Panc1 (cell line): ENCODE measurements at regions not wholly inside any gene's neighbourhood (a gene's known extent, or its start where the extent isn't known, plus 50 kb on each side); places are given as distances from the start of the nearest gene placed in this dataset.

Experiments
- ATAC-seq: fragments of 200-7000 bp; cut with Tn5 transposase; 2 replicates; pipeline ENCODE4 v1.9.1; 2020; ENCODE audit warnings: mild to moderate bottlenecking, moderate library complexity
- BruUV-seq: library from RNA; stranded (reverse); fragments of 400-500 nt; replicated peaks from 2 replicates; lab custom pipeline; 2021; lab: Mats Ljungman, UMichigan
- CTCF ChIA-PET: fragments of 300-600 bp; sonication (Branson Sonifier 250); formaldehyde crosslinking; loops from one replicate; lab custom pipeline; 2022; ENCODE audit warnings: antibody characterized with exemption; lab: Charles Lee
- POLR2A ChIA-PET: fragments of 300-600 bp; sonication (Branson Sonifier 250); formaldehyde crosslinking; loops from one replicate; lab custom pipeline; 2022; ENCODE audit warnings: antibody characterized with exemption; lab: Charles Lee
- DNase-seq: peaks from one replicate; pipeline ENCODE4 v3.0.0-alpha.2; 2010; ENCODE audit warnings: low read depth, low spot score
- H3K27ac ChIP-seq: 2 replicates; pipeline ENCODE4 v1.5.1; 2011; ENCODE audit warnings: mild to moderate bottlenecking, low read length, inconsistent platforms
- H3K27me3 ChIP-seq: fragments of 200-500 bp; sonication (Bioruptor generic); 2 replicates; pipeline ENCODE4 v1.6.0; 2014; ENCODE audit warnings: low read length, inconsistent platforms; ENCODE audit not compliant: control insufficient read depth, insufficient read depth
- H3K36me3 ChIP-seq: fragments of 200-500 bp; sonication (Bioruptor generic); 2 replicates; pipeline ENCODE4 v1.5.1; 2014; ENCODE audit warnings: inconsistent platforms, mild to moderate bottlenecking, low read length, moderate library complexity; ENCODE audit not compliant: control insufficient read depth, insufficient read depth
- H3K4me1 ChIP-seq: 2 replicates; pipeline ENCODE4 v1.5.1; 2011; ENCODE audit warnings: inconsistent platforms, mild to moderate bottlenecking, low read length, moderate library complexity; ENCODE audit not compliant: control insufficient read depth, insufficient read depth
- H3K4me3 ChIP-seq, 2 experiments: 2 replicates each; pipeline ENCODE4 v1.5.1; 2011 to 2012; ENCODE audit warnings: low read depth in 2 of 2, low read length in 2 of 2, mild to moderate bottlenecking in 2 of 2, inconsistent platforms in 1 of 2, moderate library complexity in 1 of 2
- H3K9me3 ChIP-seq: fragments of 200-500 bp; sonication (Bioruptor generic); 2 replicates; pipeline ENCODE4 v1.5.1; 2014; ENCODE audit warnings: low read depth, mild to moderate bottlenecking, inconsistent platforms, low read length, moderate library complexity; ENCODE audit not compliant: control insufficient read depth, insufficient read depth
- CTCF ChIP-seq: fragments of 450-650 bp; IDR thresholded peaks from 2 replicates; pipeline ENCODE4 v1.5.1; 2017; ENCODE audit warnings: mild to moderate bottlenecking
- POLR2AphosphoS5 ChIP-seq: IDR thresholded peaks from 2 replicates; pipeline ENCODE4 v1.6.1; 2012; ENCODE audit warnings: mild to moderate bottlenecking, low read depth, low read length, moderate library complexity
- REST ChIP-seq, 2 experiments: IDR thresholded peaks; 2 replicates each; pipeline ENCODE4 v1.6.1; 2011 to 2012; ENCODE audit warnings: low read depth in 2 of 2, control low read depth in 1 of 2, low read length in 1 of 2, mild to moderate bottlenecking in 1 of 2, moderate library complexity in 1 of 2; ENCODE audit not compliant: insufficient read depth in 1 of 2
- SIN3A ChIP-seq: IDR thresholded peaks from 2 replicates; pipeline ENCODE4 v1.6.1; 2012; ENCODE audit warnings: low read depth, mild to moderate bottlenecking, low read length, moderate library complexity, borderline replicate concordance; ENCODE audit not compliant: insufficient read depth
- TCF7L2 ChIP-seq: IDR thresholded peaks from 2 replicates; pipeline ENCODE4 v1.6.1; 2011; ENCODE audit warnings: mild to moderate bottlenecking, low read depth, low read length, inconsistent platforms
- in situ Hi-C: cut with HindIII; loops from 2 replicates; pipeline ENCODE4 v1.10.0; 2016; ENCODE audit warnings: low sequenced_read_pairs, low pct_unique_long_range_greater_than_20kb
- intact Hi-C: fragments of 100-400 bp; cut with micrococcal nuclease; formaldehyde crosslinking; loops from one replicate; pipeline ENCODE4 v1.10.0; 2022; ENCODE audit not compliant: unreplicated experiment

- BruUV-seq, result no TSS peak
- H3K36me3 ChIP-seq, result no peaks in the 10 kb centered on the region
- no peak for TF ChIP-seq CTCF
- TF ChIP-seq TCF7L2, result no peak
- TF ChIP-seq SIN3A, result no peak
- no peak for TF ChIP-seq REST (IDR thresholded peaks at IDR 0.05; ENCODE audit: insufficient read depth in 1 of 2, low read depth in 2 of 2, low read length in 1 of 2)
- TF ChIP-seq POLR2AphosphoS5, result no peak
- H3K4me1 ChIP-seq, result no peaks in the 10 kb centered on the region
- in situ Hi-C loops (no loop called here), intact Hi-C loops (no loop called here)
- no peak overlapping the region for H3K4me3 ChIP-seq
- H3K27ac ChIP-seq, result no peak overlapping the region
- H3K9me3 ChIP-seq, result no peaks in the 10 kb centered on the region
- CTCF ChIA-PET, result no interaction called here
- H3K27me3 ChIP-seq, result no peaks in the 10 kb centered on the region; the same call in 1 of the 2 replicates
- POLR2A ChIA-PET, result no interaction called here
- no peak for DNase-seq
- ATAC-seq, result no peak
Measured at GRCh38 chr20:48541581-48542071, 286.2 kb downstream of the PREX1 start.

GRCh38 chr20:48538856-48539255 is 288.9 kb downstream of the PREX1 start:
- DNase-seq (no peak), ATAC-seq (no peak)
- in situ Hi-C loops, result no loop called here
- Histone ChIP-seq H3K4me1 (no peaks in the 10 kb centered on the region), H3K27ac (no peak overlapping the region), H3K9me3 (no peaks in the 10 kb centered on the region), H3K36me3 (no peaks in the 10 kb centered on the region), H3K27me3 (peaks cover 5% of the 10 kb centered on the region; the same call in 1 of the 2 replicates), H3K4me3 (no peak overlapping the region)
- intact Hi-C loops, result no loop called here
- ChIA-PET POLR2A (no interaction called here), CTCF (no interaction called here)
- no peak for TF ChIP-seq CTCF
- TF ChIP-seq POLR2AphosphoS5, result no peak
- TF ChIP-seq SIN3A, result no peak
- no peak for TF ChIP-seq REST (IDR thresholded peaks at IDR 0.05; ENCODE audit: insufficient read depth in 1 of 2, low read depth in 2 of 2, low read length in 1 of 2)
- TF ChIP-seq TCF7L2, result no peak
- no TSS peak for BruUV-seq
